ENCODE measurements at regions not wholly inside any gene's neighbourhood (a gene's known extent, or its start where the extent isn't known, plus 50 kb on each side); places are given as distances from the start of the nearest gene placed in this dataset.

GRCh38 chr6:9040718-9041117, 605.4 kb upstream of the SLC35B3 start:
- WGBS (ENCODE audit: insufficient coverage) = 92% methylated on average over 9 of the region's 36 CpGs
- intact Hi-C loops (cut with micrococcal nuclease) = no loop called here
- DNase-seq = no peak
- Histone ChIP-seq H3K4me3 (replicated peaks in 1 of 3; ENCODE audit: low read depth in 2 of 3, low read length in 3 of 3) (no peak overlapping the region), H2AFZ (ENCODE audit: insufficient read depth, low read depth, low read length, poor library complexity, severe bottlenecking) (no peak overlapping the region), H3K9ac (ENCODE audit: insufficient read depth, low read length, poor library complexity, severe bottlenecking) (no peak overlapping the region), H3K4me1 (ENCODE audit: control insufficient read depth in 1 of 2, insufficient read depth in 2 of 2, low read length in 2 of 2) (no peaks in the 10 kb centered on the region), H3K9me3 (replicated peaks in 1 of 2; ENCODE audit: control insufficient read depth in 1 of 2, insufficient read depth in 1 of 2, low read length in 2 of 2) (peaks cover 4 to 21% of the 10 kb centered on the region in 2 donors), H3K27ac (ENCODE audit: low read depth in 1 of 2, low read length in 2 of 2) (no peak overlapping the region), H3K79me2 (ENCODE audit: insufficient read depth, low read length) (no peaks in the 10 kb centered on the region), H3K27me3 (ENCODE audit: control insufficient read depth in 2 of 2, insufficient read depth in 2 of 2, low read length in 2 of 2) (no peaks in the 10 kb centered on the region), H3K36me3 (replicated peaks in 1 of 2; ENCODE audit: control insufficient read depth in 1 of 2, insufficient read depth in 2 of 2, low read length in 2 of 2) (no peaks in the 10 kb centered on the region), H3K4me2 (replicated peaks; ENCODE audit: extremely low read depth, low read length, poor library complexity, severe bottlenecking) (no peak overlapping the region), H4K20me1 (ENCODE audit: insufficient read depth, low read length) (no peaks in the 10 kb centered on the region)
- no peaks in the 10 kb centered on the region for H3K36me3 Mint-ChIP-seq
- peaks cover 0 to 3% (median 2%) of the 10 kb centered on the region in 3 donors for H3K27me3 Mint-ChIP-seq (ENCODE audit: low read depth in 3 of 3)
- H3K9me3 Mint-ChIP-seq = peaks cover 5 to 31% (median 17%) of the 10 kb centered on the region in 7 donors
- no peaks in the 10 kb centered on the region for H3K4me1 Mint-ChIP-seq
- H3K27ac Mint-ChIP-seq = no peak overlapping the region
- TF ChIP-seq CTCF (IDR thresholded peaks at IDR 0.05) = no peak
- no peak overlapping the region for H3K4me3 Mint-ChIP-seq

GRCh38 chr6:9039258-9039657, 603.9 kb upstream of the SLC35B3 start:
- Mint-ChIP-seq H3K36me3 (no peaks in the 10 kb centered on the region), H3K9me3 (peaks cover 5 to 31% (median 17%) of the 10 kb centered on the region in 7 donors), H3K27me3 (ENCODE audit: low read depth in 3 of 3) (peaks cover 0 to 6% (median 2%) of the 10 kb centered on the region in 3 donors), H3K4me1 (no peaks in the 10 kb centered on the region), H3K4me3 (no peak overlapping the region), H3K27ac (no peak overlapping the region)
- H3K9me3 ChIP-seq (replicated peaks in 1 of 2; ENCODE audit: control insufficient read depth in 1 of 2, insufficient read depth in 1 of 2, low read length in 2 of 2) = peaks cover 4 to 21% of the 10 kb centered on the region in 2 donors
- H3K4me3 ChIP-seq (replicated peaks in 1 of 3; ENCODE audit: low read depth in 2 of 3, low read length in 3 of 3) = no peak overlapping the region
- no peak for TF ChIP-seq CTCF (IDR thresholded peaks at IDR 0.05)
- no peaks in the 10 kb centered on the region for H3K4me1 ChIP-seq (ENCODE audit: control insufficient read depth in 1 of 2, insufficient read depth in 2 of 2, low read length in 2 of 2)
- H2AFZ ChIP-seq (ENCODE audit: insufficient read depth, low read depth, low read length, poor library complexity, severe bottlenecking) = no peak overlapping the region
- 97% methylated on average over 5 of the region's 6 CpGs for WGBS (ENCODE audit: insufficient coverage)
- no peaks in the 10 kb centered on the region for H3K79me2 ChIP-seq (ENCODE audit: insufficient read depth, low read length)
- no peak for DNase-seq
- intact Hi-C loops (cut with micrococcal nuclease) = no loop called here
- no peaks in the 10 kb centered on the region for H3K36me3 ChIP-seq (replicated peaks in 1 of 2; ENCODE audit: control insufficient read depth in 1 of 2, insufficient read depth in 2 of 2, low read length in 2 of 2)
- H3K27ac ChIP-seq (ENCODE audit: low read depth in 1 of 2, low read length in 2 of 2) = no peak overlapping the region
- H3K4me2 ChIP-seq (replicated peaks; ENCODE audit: extremely low read depth, low read length, poor library complexity, severe bottlenecking) = no peak overlapping the region
- H3K9ac ChIP-seq (ENCODE audit: insufficient read depth, low read length, poor library complexity, severe bottlenecking) = no peak overlapping the region
- no peaks in the 10 kb centered on the region for H4K20me1 ChIP-seq (ENCODE audit: insufficient read depth, low read length)
- H3K27me3 ChIP-seq (ENCODE audit: control insufficient read depth in 2 of 2, insufficient read depth in 2 of 2, low read length in 2 of 2) = no peaks in the 10 kb centered on the region
